ENCODE measurements at regions not wholly inside any gene's neighbourhood (a gene's known extent, or its start where the extent isn't known, plus 50 kb on each side); places are given as distances from the start of the nearest gene placed in this dataset.

- TF ChIP-seq, protein P1, sequence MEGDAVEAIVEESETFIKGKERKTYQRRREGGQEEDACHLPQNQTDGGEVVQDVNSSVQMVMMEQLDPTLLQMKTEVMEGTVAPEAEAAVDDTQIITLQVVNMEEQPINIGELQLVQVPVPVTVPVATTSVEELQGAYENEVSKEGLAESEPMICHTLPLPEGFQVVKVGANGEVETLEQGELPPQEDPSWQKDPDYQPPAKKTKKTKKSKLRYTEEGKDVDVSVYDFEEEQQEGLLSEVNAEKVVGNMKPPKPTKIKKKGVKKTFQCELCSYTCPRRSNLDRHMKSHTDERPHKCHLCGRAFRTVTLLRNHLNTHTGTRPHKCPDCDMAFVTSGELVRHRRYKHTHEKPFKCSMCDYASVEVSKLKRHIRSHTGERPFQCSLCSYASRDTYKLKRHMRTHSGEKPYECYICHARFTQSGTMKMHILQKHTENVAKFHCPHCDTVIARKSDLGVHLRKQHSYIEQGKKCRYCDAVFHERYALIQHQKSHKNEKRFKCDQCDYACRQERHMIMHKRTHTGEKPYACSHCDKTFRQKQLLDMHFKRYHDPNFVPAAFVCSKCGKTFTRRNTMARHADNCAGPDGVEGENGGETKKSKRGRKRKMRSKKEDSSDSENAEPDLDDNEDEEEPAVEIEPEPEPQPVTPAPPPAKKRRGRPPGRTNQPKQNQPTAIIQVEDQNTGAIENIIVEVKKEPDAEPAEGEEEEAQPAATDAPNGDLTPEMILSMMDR (IDR thresholded peaks at IDR 0.05) = no peak
- no peak for TF ChIP-seq POLR2A (IDR thresholded peaks at IDR 0.05)
These were observed 169.6 kb downstream of the ZNF365 start for GRCh38 chr10:62543571-62544355.

Data from right lobe of liver (tissue), 4 donors.